SK-N-SH (cell line): ENCODE measurements at regions not wholly inside any gene's neighbourhood (a gene's known extent, or its start where the extent isn't known, plus 50 kb on each side); places are given as distances from the start of the nearest gene placed in this dataset.

ENCODE experiments used
- CTCF ChIA-PET: fragments of 300-600, 350-600 bp; formaldehyde crosslinking; extraction: SDS; loops from one replicate; lab custom pipeline; 2021; lab: Yijun Ruan, JAX
- POLR2A ChIA-PET: fragments of 350-600 bp; sonication (Branson Sonifier 250); formaldehyde crosslinking; extraction: SDS; loops from one replicate; lab custom pipeline; 2020; ENCODE audit warnings: antibody characterized with exemption, inconsistent platforms; lab: Yijun Ruan, JAX
- DNase-seq: peaks from one replicate; pipeline ENCODE4 v3.0.0; 2012
- H2AFZ ChIP-seq: fragments of 200-600 bp; sonication (generic); 2 replicates; pipeline ENCODE4 v1.8.1; 2016; ENCODE audit warnings: antibody characterized with exemption, mild to moderate bottlenecking, low read depth
- H3F3A ChIP-seq: fragments of 200-600 bp; sonication (generic); replicated peaks from 2 replicates; pipeline ENCODE3; 2016; ENCODE audit warnings: antibody characterized with exemption, mild to moderate bottlenecking; ENCODE audit not compliant: insufficient read depth
- H3K27ac ChIP-seq, 2 experiments: fragments of 200-500 bp in 1 of 2; fragments of 200-600 bp in 1 of 2; sonication (Bioruptor generic) in 1 of 2; sonication (generic), shearing (Covaris generic) in 1 of 2; 2 replicates each; pipeline versions ENCODE4 v1.5.1 to v1.6.1; 2014 to 2016; ENCODE audit warnings: low read depth in 2 of 2, inconsistent platforms in 1 of 2, low read length in 1 of 2, mild to moderate bottlenecking in 1 of 2, mixed read lengths in 1 of 2
- H3K27me3 ChIP-seq: fragments of 200-600 bp; sonication (generic), shearing (Covaris generic); 2 replicates; pipeline ENCODE4 v1.6.1; 2016; ENCODE audit warnings: mixed run types; ENCODE audit not compliant: insufficient read depth
- H3K36me3 ChIP-seq, 2 experiments: fragments of 200-500 bp in 1 of 2; fragments of 200-600 bp in 1 of 2; sonication (Bioruptor generic) in 1 of 2; sonication (generic) in 1 of 2; replicated peaks in 1 of 2; 2 replicates each; pipeline versions ENCODE3 to v1.5.1; 2014 to 2016; ENCODE audit warnings: low read length in 1 of 2, mild to moderate bottlenecking in 1 of 2; ENCODE audit not compliant: insufficient read depth in 2 of 2, control insufficient read depth in 1 of 2
- H3K4me1 ChIP-seq, 2 experiments: fragments of 200-500 bp in 1 of 2; fragments of 200-600 bp in 1 of 2; sonication (Bioruptor generic) in 1 of 2; sonication (generic), shearing (Covaris generic) in 1 of 2; 2 replicates each; pipeline versions ENCODE4 v1.5.1 to v1.6.1; 2014 to 2016; ENCODE audit warnings: low read depth in 1 of 2, low read length in 1 of 2, mixed run types in 1 of 2; ENCODE audit not compliant: insufficient read depth in 2 of 2, control insufficient read depth in 1 of 2
- H3K4me2 ChIP-seq: fragments of 200-600 bp; sonication (generic), shearing (Covaris generic); 2 replicates; pipeline ENCODE4 v1.6.1; 2017; ENCODE audit warnings: mixed run types
- H3K4me3 ChIP-seq, 2 experiments: fragments of 200-500 bp in 1 of 2; fragments of 200-600 bp in 1 of 2; sonication (Bioruptor generic) in 1 of 2; sonication (generic), shearing (Covaris generic) in 1 of 2; 2 replicates each; pipeline versions ENCODE4 v1.5.1 to v1.8.1; 2014 to 2016; ENCODE audit warnings: low read depth in 2 of 2, inconsistent platforms in 1 of 2, low read length in 1 of 2, mild to moderate bottlenecking in 1 of 2, mixed read lengths in 1 of 2, moderate library complexity in 1 of 2
- H3K79me2 ChIP-seq: fragments of 200-600 bp; sonication (generic); 2 replicates; pipeline ENCODE4 v1.8.1; 2017; ENCODE audit warnings: mild to moderate bottlenecking; ENCODE audit not compliant: insufficient read depth
- H3K9ac ChIP-seq: fragments of 200-600 bp; sonication (generic); 2 replicates; pipeline ENCODE4 v1.6.1; 2017; ENCODE audit warnings: mixed run types
- H3K9me2 ChIP-seq: fragments of 200-600 bp; sonication (generic); 2 replicates; pipeline ENCODE4 v1.6.1; 2017; ENCODE audit warnings: mixed run types
- H3K9me3 ChIP-seq: fragments of 200-600 bp; sonication (generic); 2 replicates; pipeline ENCODE4 v1.6.1; 2017; ENCODE audit warnings: mixed run types, mild to moderate bottlenecking, moderate library complexity
- H4K20me1 ChIP-seq: fragments of 200-600 bp; sonication (generic); 2 replicates; pipeline ENCODE4 v1.6.1; 2017; ENCODE audit warnings: mild to moderate bottlenecking, mixed run types; ENCODE audit not compliant: insufficient read depth
- CHD2 ChIP-seq: fragments of 150-350 bp; IDR thresholded peaks from 2 replicates; pipeline ENCODE4 v1.6.1; 2018; ENCODE audit warnings: low read length; ENCODE audit not compliant: partially characterized antibody
- ELF1 ChIP-seq: IDR thresholded peaks from 2 replicates; pipeline ENCODE4 v1.4.0; 2012
- EP300 ChIP-seq, 2 experiments: IDR thresholded peaks; 2 replicates each; pipeline versions ENCODE4 v1.4.0 to v1.6.1; 2012; ENCODE audit warnings: borderline replicate concordance in 1 of 2, low read depth in 1 of 2, low read length in 1 of 2
- EZH2phosphoT487 ChIP-seq: fragments of 200-600 bp; sonication (generic); IDR thresholded peaks from 2 replicates; pipeline ENCODE4 v1.6.1; 2017; ENCODE audit warnings: low read depth, mixed run types, mild to moderate bottlenecking, antibody characterized with exemption, moderate library complexity, borderline replicate concordance
- FOSL2 ChIP-seq: IDR thresholded peaks from 2 replicates; pipeline ENCODE4 v1.4.0; 2012; ENCODE audit warnings: low read depth, mild to moderate bottlenecking, moderate library complexity, borderline replicate concordance
- IRF3 ChIP-seq: fragments of 150-350 bp; IDR thresholded peaks from 2 replicates; pipeline ENCODE4 v1.6.1; 2016; ENCODE audit warnings: mild to moderate bottlenecking, low read depth, low read length
- MEF2A ChIP-seq: IDR thresholded peaks from 2 replicates; pipeline ENCODE4 v1.4.0; 2012; ENCODE audit warnings: low read depth, borderline replicate concordance
- MXI1 ChIP-seq: IDR thresholded peaks from 2 replicates; pipeline ENCODE4 v1.6.1; 2012; ENCODE audit warnings: mild to moderate bottlenecking, low read depth, low read length, improper control_type of control experiment
- NFIC ChIP-seq: IDR thresholded peaks from 2 replicates; pipeline ENCODE4 v1.4.0; 2012; ENCODE audit warnings: borderline replicate concordance
- NRF1 ChIP-seq: IDR thresholded peaks from 2 replicates; pipeline ENCODE4 v1.6.1; 2012; ENCODE audit warnings: low read depth, mild to moderate bottlenecking, low read length
- RAD21 ChIP-seq: IDR thresholded peaks from 2 replicates; pipeline ENCODE4 v1.6.1; 2012; ENCODE audit warnings: mild to moderate bottlenecking, low read length
- RCOR1 ChIP-seq: fragments of 150-350 bp; IDR thresholded peaks from 2 replicates; pipeline ENCODE4 v1.6.1; 2017; ENCODE audit warnings: antibody characterized with exemption, low read length
- RFX5 ChIP-seq: IDR thresholded peaks from 2 replicates; pipeline ENCODE4 v1.6.1; 2012; ENCODE audit warnings: mild to moderate bottlenecking, improper control_type of control experiment, low read length
- SIN3A ChIP-seq: IDR thresholded peaks from 2 replicates; pipeline ENCODE4 v1.6.1; 2012; ENCODE audit warnings: low read depth, mild to moderate bottlenecking, low read length, moderate library complexity, borderline replicate concordance
- TCF12 ChIP-seq: IDR thresholded peaks from 2 replicates; pipeline ENCODE4 v1.4.0; 2012
- USF1 ChIP-seq: IDR thresholded peaks from 2 replicates; pipeline ENCODE4 v1.4.0; 2012; ENCODE audit warnings: low read depth, borderline replicate concordance
- USF2 ChIP-seq: fragments of 150-350 bp; IDR thresholded peaks from 2 replicates; pipeline ENCODE4 v1.6.1; 2017; ENCODE audit warnings: antibody characterized with exemption, low read length, low read depth, borderline replicate concordance
- ZBTB33 ChIP-seq: IDR thresholded peaks from 2 replicates; pipeline ENCODE4 v1.4.0; 2012; ENCODE audit warnings: low read depth, borderline replicate concordance
- WGBS: methylation state at CpG from one replicate; pipeline ENCODE4 v1.1.6; 2017; ENCODE audit warnings: low lambda C conversion rate; 5-methylcytosine and 5-hydroxymethylcytosine counted together

- 24% methylated on average over 1 of the region's 1 CpG for WGBS
- CTCF ChIA-PET: no interaction called here
- no peak for DNase-seq
Measured at GRCh38 chr5:155295111-155295510, 281.6 kb downstream of the KIF4B start.

More at GRCh38 chr5:155295111-155295510, 281.6 kb downstream of the KIF4B start:
- Histone ChIP-seq H3K9ac (no peak overlapping the region), H3K9me2 (no peaks in the 10 kb centered on the region), H3K27me3 (no peaks in the 10 kb centered on the region), H3F3A (no peaks in the 10 kb centered on the region), H3K79me2 (no peaks in the 10 kb centered on the region), H3K27ac (no peak overlapping the region), H3K4me3 (no peak overlapping the region), H3K9me3 (no peaks in the 10 kb centered on the region), H4K20me1 (no peaks in the 10 kb centered on the region), H3K36me3 (no peaks in the 10 kb centered on the region), H2AFZ (no peak overlapping the region), H3K4me1 (peaks cover 0 to 6% of the 10 kb centered on the region in 2 experiments; a peak in 2 of 4 replicates), H3K4me2 (no peak overlapping the region)
- POLR2A ChIA-PET: no interaction called here
- no peak for TF ChIP-seq CHD2
- no peak for TF ChIP-seq IRF3
- TF ChIP-seq RFX5: no peak
- no peak for TF ChIP-seq RAD21
- no peak for TF ChIP-seq USF1
- TF ChIP-seq RCOR1: no peak
- no peak for TF ChIP-seq NRF1
- TF ChIP-seq MEF2A: no peak
- TF ChIP-seq USF2: no peak
- TF ChIP-seq ZBTB33: no peak
- no peak for TF ChIP-seq EP300 (IDR thresholded peaks at IDR 0.05; ENCODE audit: borderline replicate concordance in 1 of 2, low read depth in 1 of 2, low read length in 1 of 2)
- no peak for TF ChIP-seq TCF12
- no peak for TF ChIP-seq NFIC
- TF ChIP-seq ELF1: no peak
- no peak for TF ChIP-seq FOSL2
- no peak for TF ChIP-seq EZH2phosphoT487
- no peak for TF ChIP-seq SIN3A
- TF ChIP-seq MXI1: no peak
